Uterus (tissue), 3 donors: ENCODE measurements at regions not wholly inside any gene's neighbourhood (a gene's known extent, or its start where the extent isn't known, plus 50 kb on each side); places are given as distances from the start of the nearest gene placed in this dataset.

Source experiments
- DNase-seq, 2 donors: peaks; one replicate each; pipeline ENCODE4 v3.0.0-alpha.2; 2019 to 2020
- H3K27ac ChIP-seq, 2 donors: fragments of 200-600 bp; sonication (generic); 1 replicate in 1 of 2; 2 replicates in 1 of 2; pipeline ENCODE4 v1.5.1; 2016 to 2018
- H3K27me3 ChIP-seq, 2 donors: fragments of 200-600 bp; sonication (generic); one replicate each; pipeline ENCODE4 v1.5.1; 2018 to 2019; ENCODE audit warnings: control low read depth in 1 of 2
- H3K36me3 ChIP-seq, 2 donors: fragments of 200-600 bp; sonication (generic); one replicate each; pipeline ENCODE4 v1.5.1; 2019; ENCODE audit warnings: control low read depth in 1 of 2
- H3K4me1 ChIP-seq, 2 donors: fragments of 200-600 bp; sonication (generic); one replicate each; pipeline ENCODE4 v1.5.1; 2018 to 2019; ENCODE audit warnings: control low read depth in 1 of 2
- H3K4me3 ChIP-seq, 2 donors: fragments of 200-600 bp; sonication (generic); 1 replicate in 1 of 2; 2 replicates in 1 of 2; pipeline ENCODE4 v1.5.1; 2018 to 2019; ENCODE audit warnings: mild to moderate bottlenecking in 1 of 2
- H3K9me3 ChIP-seq, 2 donors: fragments of 200-600 bp; sonication (generic); one replicate each; pipeline ENCODE4 v1.5.1; 2019; ENCODE audit warnings: control low read depth in 1 of 2
- CTCF ChIP-seq, 4 experiments: fragments of 200-600 bp in 2 of 4; fragments of 450-650 bp in 2 of 4; sonication (generic) in 2 of 4; IDR thresholded peaks; one replicate each; pipeline ENCODE4 v1.5.1; 2016 to 2019; ENCODE audit warnings: antibody characterized with exemption in 4 of 4, mild to moderate bottlenecking in 2 of 4, moderate library complexity in 1 of 4
- POLR2A ChIP-seq, 2 donors: fragments of 450-650 bp; IDR thresholded peaks; one replicate each; pipeline ENCODE4 v1.6.1; 2016; ENCODE audit warnings: antibody characterized with exemption in 2 of 2, mild to moderate bottlenecking in 1 of 2, moderate library complexity in 1 of 2
- intact Hi-C: fragments of 100-400 bp; cut with DNase I; formaldehyde crosslinking; loops from one replicate; pipeline ENCODE4 v1.15.1; 2023; ENCODE audit warnings: low total_unique reads
- donor health status: DM: yes; HTN: yes; CAD: no.

- Histone ChIP-seq H3K4me1 (peaks cover 0 to 3% of the 10 kb centered on the region in 2 donors), H3K4me3 (no peak overlapping the region), H3K27me3 (no peaks in the 10 kb centered on the region), H3K36me3 (no peaks in the 10 kb centered on the region), H3K27ac (no peak overlapping the region), H3K9me3 (no peaks in the 10 kb centered on the region)
- no peak for DNase-seq
- intact Hi-C loops = no loop called here
- TF ChIP-seq CTCF (IDR thresholded peaks at IDR 0.05) = no peak
- no peak for TF ChIP-seq POLR2A (IDR thresholded peaks at IDR 0.05)
Observed at GRCh38 chr2:64336171-64336570, 117.8 kb upstream of the LGALSL start.

- H3K36me3 ChIP-seq = no peaks in the 10 kb centered on the region
- intact Hi-C loops = no loop called here
- H3K4me1 ChIP-seq = no peaks in the 10 kb centered on the region
- no peaks in the 10 kb centered on the region for H3K9me3 ChIP-seq
- no peak overlapping the region for H3K4me3 ChIP-seq
- TF ChIP-seq POLR2A (IDR thresholded peaks at IDR 0.05) (no peak), CTCF (IDR thresholded peaks at IDR 0.05) (no peak)
- H3K27me3 ChIP-seq = no peaks in the 10 kb centered on the region
- DNase-seq = no peak
- H3K27ac ChIP-seq = no peak overlapping the region
Observed at GRCh38 chr2:64337314-64337713, 116.6 kb upstream of the LGALSL start.

- no peaks in the 10 kb centered on the region for H3K27me3 ChIP-seq
Observed at GRCh38 chr2:64338108-64338507, 115.9 kb upstream of the LGALSL start.

GRCh38 chr2:64338910-64339500 lies 115.0 kb upstream of the LGALSL start:
- H3K27ac ChIP-seq = no peak overlapping the region
- H3K4me1 ChIP-seq = no peaks in the 10 kb centered on the region
- H3K27me3 ChIP-seq = no peaks in the 10 kb centered on the region
- DNase-seq = no peak
- intact Hi-C loops = no loop called here
- no peaks in the 10 kb centered on the region for H3K9me3 ChIP-seq
- no peaks in the 10 kb centered on the region for H3K36me3 ChIP-seq
- no peak overlapping the region for H3K4me3 ChIP-seq
- TF ChIP-seq CTCF (IDR thresholded peaks at IDR 0.05) (no peak), POLR2A (IDR thresholded peaks at IDR 0.05) (no peak)

More at GRCh38 chr2:64338108-64338507, 115.9 kb upstream of the LGALSL start:
- DNase-seq = no peak
- intact Hi-C loops = no loop called here
- Histone ChIP-seq H3K9me3 (no peaks in the 10 kb centered on the region), H3K27ac (no peak overlapping the region), H3K4me1 (no peaks in the 10 kb centered on the region), H3K4me3 (no peak overlapping the region), H3K36me3 (no peaks in the 10 kb centered on the region)
- TF ChIP-seq POLR2A (IDR thresholded peaks at IDR 0.05) (no peak), CTCF (IDR thresholded peaks at IDR 0.05) (no peak)

- H3K27ac ChIP-seq = no peak overlapping the region
- TF ChIP-seq POLR2A (IDR thresholded peaks at IDR 0.05) (no peak), CTCF (IDR thresholded peaks at IDR 0.05) (no peak)
- no peaks in the 10 kb centered on the region for H3K36me3 ChIP-seq
- H3K27me3 ChIP-seq = no peaks in the 10 kb centered on the region
- DNase-seq = no peak
- intact Hi-C loops = no loop called here
- no peaks in the 10 kb centered on the region for H3K4me1 ChIP-seq
- H3K9me3 ChIP-seq = no peaks in the 10 kb centered on the region
- H3K4me3 ChIP-seq = no peak overlapping the region
Observed at GRCh38 chr2:64341461-64341860, 112.5 kb upstream of the LGALSL start.
